ENCODE measurements at regions not wholly inside any gene's neighbourhood (a gene's known extent, or its start where the extent isn't known, plus 50 kb on each side); places are given as distances from the start of the nearest gene placed in this dataset.
"Not testable (repeated sequence)": the region's sequence is repeated elsewhere in the genome, so short reads cannot be mapped to it uniquely, and the experiment has no call there.

- DNase-seq, result no peak
- 38 to 46% (median 44%) methylated on average over 5 of the region's 5 CpGs for WGBS, 3 donors
- H3K9me3 ChIP-seq, result no peaks in the 10 kb centered on the region
These were observed 71.2 kb upstream of the ADGRE5 start for GRCh38 chr19:14310055-14310454.

GRCh38 chr19:14305706-14306105 lies 75.5 kb upstream of the ADGRE5 start:
- H3K36me3 ChIP-seq, result no peaks in the 10 kb centered on the region
- no peaks in the 10 kb centered on the region for H3K4me1 ChIP-seq (ENCODE audit: insufficient read depth)
- no peak overlapping the region for H3K4me3 ChIP-seq
- 74 to 80% (median 75%) methylated on average over 6 of the region's 6 CpGs for WGBS, 3 donors
- intact Hi-C loops (cut with DNase I), result no loop called here
- TF ChIP-seq CTCF (IDR thresholded peaks at IDR 0.05) (no peak), EP300 (IDR thresholded peaks at IDR 0.05) (no peak), POLR2A (IDR thresholded peaks at IDR 0.05) (no peak)
- H3K9me3 ChIP-seq, result no peaks in the 10 kb centered on the region
- H3K27ac ChIP-seq, result no peak overlapping the region
- H3K27me3 ChIP-seq, result no peaks in the 10 kb centered on the region
- DNase-seq, result no peak

More at GRCh38 chr19:14310055-14310454, 71.2 kb upstream of the ADGRE5 start:
- H3K27ac ChIP-seq, result no peak overlapping the region
- intact Hi-C loops (cut with DNase I), result no loop called here
- no peaks in the 10 kb centered on the region for H3K4me1 ChIP-seq (ENCODE audit: insufficient read depth)
- H3K27me3 ChIP-seq, result no peaks in the 10 kb centered on the region
- H3K36me3 ChIP-seq, result no peaks in the 10 kb centered on the region
- no peak for TF ChIP-seq POLR2A (IDR thresholded peaks at IDR 0.05)
- TF ChIP-seq EP300 (IDR thresholded peaks at IDR 0.05), result no peak
- TF ChIP-seq CTCF (IDR thresholded peaks at IDR 0.05), result no peak
- H3K4me3 ChIP-seq, result no peak overlapping the region

- H3K36me3 ChIP-seq, result no peaks in the 10 kb centered on the region
- intact Hi-C loops (cut with DNase I), result no loop called here
- H3K9me3 ChIP-seq, result no peaks in the 10 kb centered on the region
- TF ChIP-seq EP300 (IDR thresholded peaks at IDR 0.05), result no peak
- no peak for TF ChIP-seq CTCF (IDR thresholded peaks at IDR 0.05)
- TF ChIP-seq POLR2A (IDR thresholded peaks at IDR 0.05), result no peak
- H3K4me1 ChIP-seq (ENCODE audit: insufficient read depth), result no peaks in the 10 kb centered on the region
- 88 to 90% (median 90%) methylated on average over 6 of the region's 6 CpGs for WGBS, 3 donors
- no peak overlapping the region for H3K4me3 ChIP-seq
- H3K27ac ChIP-seq, result no peak overlapping the region
- H3K27me3 ChIP-seq, result no peaks in the 10 kb centered on the region
- DNase-seq, result no peak
These were observed 80.1 kb upstream of the ADGRE5 start for GRCh38 chr19:14301150-14301549.

GRCh38 chr19:14300303-14300702 lies 80.9 kb upstream of the ADGRE5 start:
- Histone ChIP-seq H3K9me3 (no peaks in the 10 kb centered on the region), H3K4me1 (ENCODE audit: insufficient read depth) (no peaks in the 10 kb centered on the region), H3K36me3 (no peaks in the 10 kb centered on the region), H3K4me3 (no peak overlapping the region), H3K27ac (no peak overlapping the region), H3K27me3 (no peaks in the 10 kb centered on the region)
- TF ChIP-seq POLR2A (IDR thresholded peaks at IDR 0.05) (no peak), EP300 (IDR thresholded peaks at IDR 0.05) (no peak), CTCF (IDR thresholded peaks at IDR 0.05) (no peak)
- 73 to 85% (median 76%) methylated on average over 6 of the region's 6 CpGs for WGBS, 3 donors
- DNase-seq, result no peak
- intact Hi-C loops (cut with DNase I), result no loop called here

DNA sequence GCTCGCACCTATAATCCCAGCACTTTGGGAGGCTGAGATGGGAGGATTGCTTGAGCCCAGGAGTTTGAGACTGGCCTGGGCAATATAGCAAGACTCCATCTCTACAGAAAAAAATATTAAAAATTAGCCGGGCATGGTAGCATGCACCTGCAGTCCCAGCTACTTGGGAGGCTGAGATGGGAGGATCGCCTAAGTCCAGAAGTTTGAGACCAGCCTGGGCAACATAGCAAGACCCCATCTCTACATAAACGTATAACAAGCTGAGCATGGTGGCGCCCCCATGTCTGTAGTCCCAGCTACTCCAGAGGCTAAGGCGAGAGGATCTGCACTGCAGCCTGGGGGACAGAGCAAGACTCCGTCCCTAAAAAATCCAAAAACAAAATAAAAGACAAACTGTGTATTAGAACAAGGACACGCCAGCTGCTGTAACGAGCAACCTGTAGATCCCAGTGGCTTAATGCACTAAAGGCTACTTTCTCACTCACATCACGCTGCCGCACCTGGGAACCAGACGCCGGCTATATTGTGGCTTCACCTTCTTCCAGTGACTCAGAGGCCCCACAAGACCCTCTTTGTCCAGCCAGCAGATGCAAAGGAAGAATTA lies 81.9 kb upstream of the ADGRE5 start:
- H3K9me3 ChIP-seq; DNase-seq; H3K36me3 ChIP-seq; H3K4me3 ChIP-seq; H3K27me3 ChIP-seq; H3K27ac ChIP-seq; H3K4me1 ChIP-seq (ENCODE audit: insufficient read depth); intact Hi-C loops (cut with DNase I): not testable (repeated sequence)
- 95 to 97% (median 96%) methylated on average over 13 of the region's 13 CpGs for WGBS, 3 donors

- H3K4me1 ChIP-seq (ENCODE audit: insufficient read depth); H3K9me3 ChIP-seq; H3K4me3 ChIP-seq; H3K27ac ChIP-seq; intact Hi-C loops (cut with DNase I); DNase-seq; H3K27me3 ChIP-seq; H3K36me3 ChIP-seq: not testable (repeated sequence)
- 18 to 26% (median 21%) methylated on average over 14 of the region's 14 CpGs for WGBS, 3 donors
These were observed 83.2 kb upstream of the ADGRE5 start for GRCh38 chr19:14297883-14298576.

DNA sequence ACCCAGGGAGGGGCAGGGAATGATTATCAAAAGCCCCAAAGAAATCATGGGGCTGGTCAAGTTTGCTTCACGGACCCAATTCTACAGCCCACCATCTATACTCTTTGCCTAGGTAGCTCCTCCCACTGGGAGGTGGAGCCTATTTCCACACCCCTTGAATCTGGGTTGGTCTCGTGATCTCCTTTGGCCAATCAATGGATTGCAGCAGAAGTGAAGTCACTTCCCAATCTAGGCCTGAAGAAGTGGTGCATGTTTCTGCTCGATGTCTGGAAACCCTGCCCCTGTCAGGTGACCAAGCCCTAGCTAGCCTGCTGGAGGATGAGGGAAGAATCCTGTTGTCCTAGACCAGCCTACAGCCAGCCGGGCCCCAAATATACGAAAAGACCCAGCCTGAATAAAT lies 86.3 kb upstream of the ADGRE5 start:
- DNase-seq; H3K27ac ChIP-seq; H3K4me1 ChIP-seq (ENCODE audit: insufficient read depth); H3K27me3 ChIP-seq; H3K36me3 ChIP-seq; H3K9me3 ChIP-seq; H3K4me3 ChIP-seq; intact Hi-C loops (cut with DNase I): not testable (repeated sequence)
- 81 to 87% (median 82%) methylated on average over 5 of the region's 5 CpGs for WGBS, 3 donors

- H3K4me1 ChIP-seq (ENCODE audit: insufficient read depth); H3K27ac ChIP-seq; intact Hi-C loops (cut with DNase I); H3K4me3 ChIP-seq; H3K9me3 ChIP-seq; H3K27me3 ChIP-seq; DNase-seq; H3K36me3 ChIP-seq: not testable (repeated sequence)
- 20 to 25% (median 21%) methylated on average over 7 of the region's 7 CpGs for WGBS, 3 donors
These were observed 87.5 kb upstream of the ADGRE5 start for GRCh38 chr19:14293816-14294170.
